Peyer's patch (tissue), 4 donors: ENCODE measurements at regions not wholly inside any gene's neighbourhood (a gene's known extent, or its start where the extent isn't known, plus 50 kb on each side); places are given as distances from the start of the nearest gene placed in this dataset.

Source experiments
- POLR2A ChIP-seq, 2 donors: fragments of 450-650 bp; IDR thresholded peaks; one replicate each; pipeline ENCODE4 v1.5.1; 2017; ENCODE audit warnings: antibody characterized with exemption in 2 of 2, mild to moderate bottlenecking in 2 of 2, moderate library complexity in 2 of 2
- TF ChIP-seq, protein P1 (sequence below), 6 experiments: fragments of 450-650 bp in 4 of 6; fragments of 200-600 bp in 2 of 6; sonication (generic) in 1 of 6; IDR thresholded peaks; one replicate each; pipeline ENCODE4 v1.5.1; 2017 to 2019; ENCODE audit warnings: antibody characterized with exemption in 6 of 6, mild to moderate bottlenecking in 3 of 6, moderate library complexity in 1 of 6

DNA sequence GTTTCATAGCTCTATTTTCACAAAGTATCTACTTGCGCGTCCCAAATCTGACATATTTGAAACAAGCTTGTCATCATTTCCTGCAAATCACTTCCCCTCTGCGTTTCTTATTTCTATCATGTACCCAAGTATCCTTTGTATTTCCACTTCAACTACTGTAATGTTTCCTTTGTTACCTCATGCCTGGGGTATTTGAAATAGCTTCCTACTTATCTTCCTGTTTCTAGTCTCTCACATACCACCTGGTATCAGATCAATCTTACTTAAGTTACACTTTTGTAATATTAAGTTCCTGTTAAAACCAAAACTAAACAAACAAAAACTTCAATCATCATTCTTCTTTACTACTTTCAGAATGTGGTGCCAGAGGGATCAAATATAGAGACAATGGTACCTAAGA lies 93.6 kb upstream of the SMAD1 start:
- TF ChIP-seq, protein P1, sequence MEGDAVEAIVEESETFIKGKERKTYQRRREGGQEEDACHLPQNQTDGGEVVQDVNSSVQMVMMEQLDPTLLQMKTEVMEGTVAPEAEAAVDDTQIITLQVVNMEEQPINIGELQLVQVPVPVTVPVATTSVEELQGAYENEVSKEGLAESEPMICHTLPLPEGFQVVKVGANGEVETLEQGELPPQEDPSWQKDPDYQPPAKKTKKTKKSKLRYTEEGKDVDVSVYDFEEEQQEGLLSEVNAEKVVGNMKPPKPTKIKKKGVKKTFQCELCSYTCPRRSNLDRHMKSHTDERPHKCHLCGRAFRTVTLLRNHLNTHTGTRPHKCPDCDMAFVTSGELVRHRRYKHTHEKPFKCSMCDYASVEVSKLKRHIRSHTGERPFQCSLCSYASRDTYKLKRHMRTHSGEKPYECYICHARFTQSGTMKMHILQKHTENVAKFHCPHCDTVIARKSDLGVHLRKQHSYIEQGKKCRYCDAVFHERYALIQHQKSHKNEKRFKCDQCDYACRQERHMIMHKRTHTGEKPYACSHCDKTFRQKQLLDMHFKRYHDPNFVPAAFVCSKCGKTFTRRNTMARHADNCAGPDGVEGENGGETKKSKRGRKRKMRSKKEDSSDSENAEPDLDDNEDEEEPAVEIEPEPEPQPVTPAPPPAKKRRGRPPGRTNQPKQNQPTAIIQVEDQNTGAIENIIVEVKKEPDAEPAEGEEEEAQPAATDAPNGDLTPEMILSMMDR (IDR thresholded peaks at IDR 0.05): no peak
- TF ChIP-seq POLR2A (IDR thresholded peaks at IDR 0.05): no peak
